Stimulated activated CD8-positive, alpha-beta memory T cell treated with anti-CD3 and anti-CD28 coated beads, Interleukin-7, amount 100 ng/mL, for 4 hours (primary cell): ENCODE measurements at regions not wholly inside any gene's neighbourhood (a gene's known extent, or its start where the extent isn't known, plus 50 kb on each side); places are given as distances from the start of the nearest gene placed in this dataset.
"Not testable (repeated sequence)": the region's sequence is repeated elsewhere in the genome, so short reads cannot be mapped to it uniquely, and the experiment has no call there.

Source experiments
- DNase-seq, 2 donors: peaks; one replicate each; pipeline ENCODE4 v3.0.0-alpha.2; 2020; ENCODE audit warnings: low read depth in 2 of 2

- DNase-seq, result no peak
Measured at GRCh38 chr2:428591-428990, 140.7 kb upstream of the ALKAL2 start.

DNA sequence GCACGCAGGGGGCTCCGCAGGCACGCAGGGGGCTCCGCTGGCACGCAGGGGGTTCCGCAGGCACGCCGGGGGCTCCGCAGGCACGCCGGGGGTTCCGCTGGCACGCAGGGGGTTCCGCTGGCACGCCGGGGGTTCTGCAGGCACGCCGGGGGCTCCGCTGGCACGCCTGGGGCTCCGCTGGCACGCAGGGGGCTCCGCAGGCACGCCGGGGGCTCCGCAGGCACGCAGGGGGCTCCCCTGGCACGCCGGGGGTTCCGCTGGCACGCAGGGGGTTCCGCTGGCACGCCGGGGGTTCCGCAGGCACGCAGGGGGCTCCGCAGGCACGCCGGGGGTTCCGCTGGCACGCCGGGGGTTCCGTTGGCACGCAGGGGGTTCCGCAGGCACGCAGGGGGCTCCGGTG, 138.8 kb upstream of the ALKAL2 start:
- not testable (repeated sequence) for DNase-seq

- no peak for DNase-seq
Measured at GRCh38 chr2:425947-426346, 138.1 kb upstream of the ALKAL2 start.

- DNase-seq, result no peak
Measured at GRCh38 chr2:425243-425642, 137.4 kb upstream of the ALKAL2 start.

- DNase-seq, result no peak
Measured at GRCh38 chr2:424306-425171, 136.6 kb upstream of the ALKAL2 start.

GRCh38 chr2:423479-423878, 135.6 kb upstream of the ALKAL2 start:
- no peak for DNase-seq

DNA sequence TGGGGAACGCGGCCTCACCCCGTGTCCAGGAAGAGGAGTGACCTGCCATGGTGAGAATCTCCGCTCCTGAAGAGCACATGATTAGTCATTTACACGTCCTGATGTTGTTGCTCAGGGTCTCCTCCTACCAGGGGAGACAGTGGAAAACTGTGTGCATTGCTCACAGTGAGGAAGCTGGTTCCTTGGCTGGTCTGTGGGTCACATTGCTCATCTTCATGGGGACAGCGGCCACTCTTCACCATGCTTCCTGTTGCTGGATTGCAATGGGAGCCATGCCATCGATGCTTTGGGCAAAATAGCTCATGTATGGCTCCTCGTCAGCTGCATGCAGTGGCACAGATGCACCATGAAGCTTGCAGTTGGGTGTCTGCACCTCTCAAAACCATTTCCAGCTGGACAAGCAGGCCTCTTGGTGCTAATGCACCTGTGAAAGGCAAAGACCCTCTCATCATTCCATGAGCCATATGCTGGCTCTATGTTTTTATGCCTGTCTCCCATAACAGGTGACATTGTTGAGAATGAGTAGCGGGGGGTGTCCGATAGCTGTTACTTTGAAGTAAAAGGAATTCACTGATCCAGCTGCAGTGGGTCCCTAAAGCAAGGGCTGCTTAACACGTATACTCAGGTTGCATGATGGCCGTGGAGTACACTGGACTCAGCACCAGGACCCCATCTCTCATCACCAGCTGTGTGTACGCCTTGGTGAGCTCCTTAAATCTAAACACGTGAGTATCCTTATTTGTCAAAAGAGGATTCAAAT, 135.0 kb upstream of the ALKAL2 start:
- DNase-seq, result no peak

DNA sequence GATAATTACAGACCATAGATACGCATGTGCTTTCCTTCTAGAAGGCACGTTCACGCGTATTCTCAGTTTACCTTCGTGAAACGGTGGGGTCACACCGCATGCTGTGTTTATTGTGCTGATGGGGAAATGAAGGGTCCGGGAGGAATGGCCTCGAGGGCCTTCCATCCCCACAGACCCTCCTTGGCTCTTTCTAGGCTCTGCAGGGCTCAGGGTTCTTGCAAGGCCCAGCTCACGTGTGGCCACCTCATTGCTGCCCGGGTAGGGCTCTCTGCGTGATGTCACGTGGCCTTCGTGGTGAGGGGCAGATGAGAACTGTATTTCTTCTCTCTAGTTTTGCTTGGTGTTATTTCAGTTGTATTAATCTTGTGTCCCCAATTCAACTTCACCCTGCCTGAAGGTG, 133.5 kb upstream of the ALKAL2 start:
- DNase-seq, result no peak

GRCh38 chr2:419687-420317, 131.9 kb upstream of the ALKAL2 start:
- DNase-seq, result peak in 1 of 2 donors; percentile 20

DNA sequence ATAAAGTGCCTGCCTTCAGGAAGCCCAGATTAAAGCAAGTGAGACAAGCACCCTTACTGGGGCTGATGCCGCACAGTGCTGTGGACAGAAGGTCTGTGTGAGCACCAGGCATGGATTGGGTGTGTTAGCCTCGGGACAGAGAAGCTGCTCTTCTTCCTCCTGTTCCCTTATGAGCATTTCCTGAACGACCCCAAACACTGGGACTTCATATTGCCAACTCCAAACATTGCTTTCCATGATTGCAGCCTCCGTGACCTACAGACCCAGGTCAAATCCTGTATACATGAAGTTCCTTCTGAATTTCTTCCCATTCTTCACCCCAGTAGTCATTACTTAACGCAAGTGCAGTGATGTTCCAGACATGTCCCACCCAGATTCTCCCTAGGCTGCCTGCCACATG, 129.8 kb upstream of the ALKAL2 start:
- no peak for DNase-seq

GRCh38 chr2:417006-417405, 129.1 kb upstream of the ALKAL2 start:
- DNase-seq, result no peak

- no peak for DNase-seq
Measured at GRCh38 chr2:415986-416610, 128.2 kb upstream of the ALKAL2 start.

DNA sequence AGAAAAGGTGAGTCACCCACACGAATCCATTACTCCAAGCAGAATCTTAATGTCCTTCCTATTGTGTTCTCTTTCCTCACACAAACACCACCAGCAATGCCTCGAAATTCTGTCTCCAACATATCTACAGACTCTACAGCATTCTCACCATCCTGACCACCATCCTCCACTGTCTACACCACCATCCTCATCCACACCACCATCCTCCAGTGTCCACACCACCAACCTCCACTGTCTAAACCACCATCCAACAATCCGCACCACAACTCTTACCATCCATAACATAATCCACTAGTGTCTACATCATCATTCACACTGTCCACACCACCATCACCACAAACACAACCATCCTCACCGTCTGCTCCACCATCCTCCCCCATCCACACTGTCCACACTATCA, 121.6 kb upstream of the ALKAL2 start:
- no peak for DNase-seq

GRCh38 chr2:407630-408029, 119.7 kb upstream of the ALKAL2 start:
- DNase-seq, result no peak

DNA sequence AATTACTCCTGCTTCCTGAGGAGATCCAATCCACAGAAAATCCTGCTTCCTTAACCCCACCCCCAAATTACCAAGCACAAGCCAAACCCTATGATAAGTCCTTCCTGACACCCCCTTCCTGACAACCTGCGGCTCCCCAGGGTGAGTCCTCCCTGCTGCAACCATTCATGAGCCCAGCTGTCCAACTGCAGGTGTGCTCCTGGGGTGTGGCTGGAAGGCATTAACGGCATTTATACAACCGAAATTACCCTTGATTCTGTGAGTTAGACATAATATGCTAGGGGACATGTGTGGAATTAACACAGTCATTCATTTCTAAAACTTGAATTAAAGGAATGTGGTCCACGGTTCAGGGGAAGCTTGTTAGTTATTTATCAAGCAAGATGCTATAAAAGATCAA, 119.0 kb upstream of the ALKAL2 start:
- no peak for DNase-seq

DNA sequence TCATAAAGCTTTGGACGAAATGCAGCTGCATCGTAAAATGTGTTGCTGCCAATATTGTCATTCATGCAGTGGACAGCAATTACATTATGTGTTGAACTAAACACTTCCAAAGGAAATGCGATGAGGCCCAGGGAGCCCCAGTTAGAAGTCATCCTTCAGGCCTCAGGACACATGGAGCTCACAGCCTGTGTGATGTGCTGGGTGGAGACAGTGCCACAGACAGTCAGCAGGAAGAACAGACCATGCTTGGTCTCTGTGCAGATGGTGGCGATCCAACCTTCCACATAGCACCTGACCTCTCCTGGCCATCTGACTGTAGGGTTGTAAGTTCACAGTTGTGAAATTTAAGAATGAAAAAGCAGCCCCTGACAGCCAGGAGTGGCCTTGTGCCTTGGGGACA, 118.3 kb upstream of the ALKAL2 start:
- no peak for DNase-seq

DNA sequence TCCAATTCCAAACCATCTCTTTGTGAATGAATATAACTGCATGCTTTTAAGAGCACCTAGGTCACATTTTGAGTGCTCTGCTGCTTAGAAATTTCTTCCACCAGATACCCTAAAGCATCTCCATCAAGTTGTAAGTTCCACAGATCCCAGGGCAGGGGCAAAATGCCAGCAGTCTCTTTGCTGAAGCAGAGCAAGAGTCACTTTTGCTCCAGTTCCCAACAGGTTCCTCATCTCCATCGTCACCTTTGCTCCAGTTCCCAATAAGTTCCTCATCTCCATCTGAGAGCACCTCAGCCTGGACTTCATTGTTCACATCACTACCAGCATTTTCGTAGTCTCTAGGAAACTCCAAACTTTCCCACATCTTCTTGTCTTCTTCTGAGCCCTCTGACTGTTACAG, 116.7 kb upstream of the ALKAL2 start:
- no peak for DNase-seq

- DNase-seq, result no peak
Measured at GRCh38 chr2:403682-404081, 115.8 kb upstream of the ALKAL2 start.

- no peak for DNase-seq
Measured at GRCh38 chr2:402721-403120, 114.8 kb upstream of the ALKAL2 start.

DNA sequence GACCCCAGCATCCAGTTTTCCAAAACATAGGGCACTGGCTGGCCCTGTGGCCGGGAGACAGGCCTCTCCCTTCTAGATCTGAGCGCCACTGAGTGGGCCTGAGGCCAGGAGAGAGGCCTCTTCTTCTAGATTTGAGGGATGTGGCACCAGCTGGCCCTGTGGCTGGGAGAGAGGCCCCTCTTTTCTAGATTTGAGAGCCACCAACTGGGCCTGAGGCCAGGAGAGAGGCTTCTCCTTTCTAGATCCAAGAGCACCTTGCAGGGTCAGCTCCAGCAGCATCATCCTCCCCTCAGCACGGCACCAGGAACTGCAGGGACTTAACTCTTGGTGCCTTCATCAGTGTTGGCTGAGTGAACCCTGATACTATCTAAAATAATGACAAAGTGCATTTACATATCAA, 114.3 kb upstream of the ALKAL2 start:
- no peak for DNase-seq

- DNase-seq, result no peak
Measured at GRCh38 chr2:401019-401679, 113.3 kb upstream of the ALKAL2 start.

DNA sequence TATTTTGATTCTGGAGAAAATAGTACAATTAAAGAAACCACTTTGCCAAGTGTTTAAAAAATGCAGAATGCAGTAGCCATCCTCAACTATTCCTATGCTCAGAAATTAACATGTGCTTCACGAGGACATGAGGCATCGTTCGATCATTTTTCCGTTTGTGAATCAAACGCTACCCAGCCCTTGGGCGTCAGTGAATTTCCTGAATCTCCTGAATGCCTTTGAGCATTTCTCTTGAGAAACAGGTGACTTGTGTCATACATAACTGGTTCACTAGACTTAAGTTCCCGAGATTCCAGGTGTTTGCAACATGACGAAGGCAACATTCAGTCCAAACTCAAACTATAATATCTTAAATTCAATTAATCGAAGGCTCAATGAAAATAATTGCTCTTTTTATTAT, 110.0 kb upstream of the ALKAL2 start:
- DNase-seq, result no peak
